ENCODE measurements at regions not wholly inside any gene's neighbourhood (a gene's known extent, or its start where the extent isn't known, plus 50 kb on each side); places are given as distances from the start of the nearest gene placed in this dataset.
"Not testable (repeated sequence)": the region's sequence is repeated elsewhere in the genome, so short reads cannot be mapped to it uniquely, and the experiment has no call there.

DNA sequence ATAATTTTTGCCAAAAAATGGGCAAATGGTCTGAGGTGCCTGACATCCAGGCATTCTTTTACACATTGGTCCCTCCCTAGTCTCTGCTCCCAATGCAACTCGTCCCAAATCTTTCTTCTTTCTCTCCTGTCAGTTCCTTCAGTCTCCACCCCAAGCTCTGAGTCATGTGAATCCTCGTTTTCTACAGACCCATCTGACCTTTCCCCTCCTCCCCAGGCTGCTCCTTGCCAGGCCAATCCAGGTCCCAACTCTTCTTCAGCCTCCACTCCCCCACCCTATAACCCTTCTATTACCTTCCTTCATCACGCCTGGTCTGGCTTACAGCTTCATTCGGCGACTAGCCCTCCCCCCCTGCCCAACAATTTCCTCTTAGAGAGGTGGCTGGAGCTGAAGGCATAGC lies 55.3 kb downstream of the BBS10 start:
- intact Hi-C loops (cut with micrococcal nuclease), result not testable (repeated sequence)

DNA sequence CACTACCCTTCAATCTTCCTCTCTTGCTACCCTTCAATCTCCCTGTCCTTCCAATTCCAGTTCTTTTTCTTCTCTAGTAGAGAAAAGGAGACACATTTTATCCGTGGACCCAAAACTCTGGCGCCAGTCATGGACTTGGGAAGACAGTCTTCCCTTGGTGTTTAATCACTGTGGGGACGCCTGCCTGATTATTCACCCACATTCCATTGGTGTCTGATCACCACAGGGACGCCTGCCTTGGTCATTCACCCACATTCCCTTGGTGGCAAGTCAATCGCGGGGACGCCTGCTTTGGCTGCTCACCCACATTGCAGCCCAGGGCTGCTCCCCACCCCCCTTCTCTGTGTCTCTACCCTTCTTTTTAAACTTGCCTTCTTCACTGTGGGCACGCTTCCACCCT lies 55.9 kb downstream of the BBS10 start:
- intact Hi-C loops (cut with micrococcal nuclease), result not testable (repeated sequence)

DNA sequence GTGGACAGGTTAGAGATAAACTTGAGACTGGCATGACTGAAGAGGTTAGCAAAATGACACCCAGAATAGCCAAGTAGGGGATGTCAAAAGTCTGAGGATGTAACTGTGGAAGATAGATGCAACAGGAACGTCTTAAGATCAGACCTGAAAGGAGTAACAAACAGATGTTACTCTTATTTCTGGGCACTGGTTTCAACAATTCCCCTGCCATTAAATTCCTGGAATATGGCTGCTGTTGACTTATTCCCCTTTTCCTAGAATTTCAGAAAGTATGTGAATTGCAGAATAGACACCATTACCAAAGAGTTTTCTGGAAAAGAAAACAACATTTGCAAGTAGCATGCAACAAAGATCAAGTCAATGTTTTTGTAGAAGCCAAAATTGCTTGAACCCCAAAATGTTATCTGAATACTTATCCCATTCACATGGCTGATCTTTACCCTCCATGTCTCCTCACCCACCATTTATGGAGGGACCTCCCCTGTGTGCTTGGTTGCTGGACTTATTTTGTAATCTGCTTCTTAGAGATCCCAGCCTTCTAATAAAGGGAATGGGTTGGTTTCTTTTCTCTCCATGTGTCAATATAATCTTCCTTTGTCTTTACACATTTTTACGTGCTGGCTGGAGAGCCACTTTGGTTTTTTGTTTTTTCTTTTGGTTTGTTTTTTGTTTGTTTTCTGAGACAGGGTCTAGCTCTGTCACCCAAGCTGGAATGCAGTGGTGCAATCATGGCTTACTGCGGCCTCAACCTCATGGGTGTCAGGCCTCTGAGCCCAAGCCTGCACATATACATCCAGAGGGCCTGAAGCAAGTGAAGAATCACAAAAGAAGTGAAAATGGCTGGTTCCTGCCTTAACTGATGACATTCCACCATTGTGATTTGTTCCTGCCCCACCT lies 57.0 kb downstream of the BBS10 start:
- intact Hi-C loops (cut with micrococcal nuclease), result no loop called here

- intact Hi-C loops (cut with micrococcal nuclease), result no loop called here
Observed at GRCh38 chr12:76288218-76288617, 60.0 kb downstream of the BBS10 start.

- intact Hi-C loops (cut with micrococcal nuclease), result no loop called here
Observed at GRCh38 chr12:76284816-76285750, 63.1 kb downstream of the BBS10 start.

DNA sequence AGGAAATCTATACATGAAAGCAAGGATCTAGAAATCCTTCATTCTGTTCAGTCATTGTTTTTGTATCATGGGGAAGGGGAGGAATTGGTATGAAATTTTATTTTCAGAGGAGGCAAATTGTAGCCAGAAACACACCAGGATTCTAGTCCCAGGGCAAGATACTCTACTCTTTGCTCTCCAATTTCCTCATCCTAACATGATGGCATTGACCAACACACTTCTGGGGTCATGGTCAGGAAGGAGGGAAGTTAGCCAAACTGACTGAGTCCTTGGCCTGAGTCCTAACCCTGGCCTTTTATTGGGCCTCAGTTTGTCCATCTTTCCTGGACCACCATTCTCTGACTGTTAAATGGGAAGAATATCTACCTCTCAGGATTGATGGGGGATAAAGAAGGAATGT lies 65.5 kb downstream of the BBS10 start:
- intact Hi-C loops (cut with micrococcal nuclease), result no loop called here

- intact Hi-C loops (cut with micrococcal nuclease), result no loop called here
Observed at GRCh38 chr12:76277480-76277879, 70.7 kb downstream of the BBS10 start.

DNA sequence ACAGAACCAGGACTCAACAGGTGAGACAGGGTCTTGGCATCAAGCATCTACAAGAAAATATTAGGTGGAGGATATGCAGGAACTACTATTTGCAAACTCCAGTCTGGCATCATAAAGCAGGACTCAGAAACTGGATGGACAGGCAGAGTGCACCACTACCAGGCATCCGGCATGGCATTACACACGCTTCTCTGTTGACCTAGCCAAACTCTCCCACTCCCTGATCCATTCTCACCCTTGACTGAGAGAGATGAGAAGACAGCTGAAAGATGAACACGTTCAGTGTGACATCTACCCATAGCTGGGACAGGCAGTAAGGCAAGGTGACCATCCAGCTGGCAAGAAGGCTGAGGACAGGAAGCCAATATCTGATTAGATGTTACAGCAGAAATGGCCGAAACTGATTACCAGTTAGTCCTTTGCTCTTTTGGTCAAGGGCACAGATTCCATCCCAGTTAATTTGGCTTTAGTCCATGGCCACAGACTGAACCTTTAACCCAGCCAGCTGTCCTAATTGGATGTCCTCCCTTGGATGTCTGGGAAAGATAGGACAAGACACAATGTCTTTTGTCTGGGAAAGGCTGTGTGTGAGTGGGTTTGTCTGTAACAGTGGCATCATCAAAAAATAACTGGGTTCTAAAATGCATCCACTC lies 71.6 kb downstream of the BBS10 start:
- intact Hi-C loops (cut with micrococcal nuclease), result no loop called here

DNA sequence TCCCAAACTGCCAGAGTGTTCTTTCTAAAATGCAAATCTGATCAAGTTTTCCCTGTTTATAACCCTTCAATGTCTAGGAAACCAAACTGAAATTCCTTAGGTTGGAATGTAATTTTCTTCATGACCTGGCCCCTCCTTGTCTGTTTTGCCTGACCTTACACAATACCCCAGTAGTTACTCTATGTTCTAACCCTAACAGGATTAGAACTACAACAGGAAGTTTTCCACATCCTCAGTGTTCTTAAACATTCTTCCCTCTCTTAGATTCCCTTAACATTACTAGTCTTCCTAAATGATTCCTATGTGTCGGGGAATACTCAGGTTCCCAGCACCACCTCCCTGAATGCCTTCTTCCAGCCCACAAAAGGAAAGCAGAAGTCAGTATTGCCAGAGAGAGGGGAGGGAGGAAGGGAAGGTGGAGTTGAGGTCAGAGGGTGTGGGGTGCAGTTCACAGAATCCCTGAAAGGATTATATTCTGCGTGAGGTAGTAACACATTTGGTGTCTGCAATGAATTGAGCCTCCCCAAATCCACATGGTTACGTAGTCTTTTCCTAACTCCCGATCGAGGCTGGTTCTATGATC lies 72.6 kb downstream of the BBS10 start:
- intact Hi-C loops (cut with micrococcal nuclease), result no loop called here

GRCh38 chr12:76274420-76275083 lies 73.7 kb downstream of the BBS10 start:
- intact Hi-C loops (cut with micrococcal nuclease), result no loop called here

- intact Hi-C loops (cut with micrococcal nuclease), result no loop called here
Observed at GRCh38 chr12:76272287-76272686, 75.9 kb downstream of the BBS10 start.

- intact Hi-C loops (cut with micrococcal nuclease), result no loop called here
Observed at GRCh38 chr12:76270657-76271358, 77.4 kb downstream of the BBS10 start.

- intact Hi-C loops (cut with micrococcal nuclease), result no loop called here
Observed at GRCh38 chr12:76268267-76268666, 79.9 kb downstream of the BBS10 start.

GRCh38 chr12:76266797-76267196 lies 81.4 kb downstream of the BBS10 start:
- intact Hi-C loops (cut with micrococcal nuclease), result no loop called here

DNA sequence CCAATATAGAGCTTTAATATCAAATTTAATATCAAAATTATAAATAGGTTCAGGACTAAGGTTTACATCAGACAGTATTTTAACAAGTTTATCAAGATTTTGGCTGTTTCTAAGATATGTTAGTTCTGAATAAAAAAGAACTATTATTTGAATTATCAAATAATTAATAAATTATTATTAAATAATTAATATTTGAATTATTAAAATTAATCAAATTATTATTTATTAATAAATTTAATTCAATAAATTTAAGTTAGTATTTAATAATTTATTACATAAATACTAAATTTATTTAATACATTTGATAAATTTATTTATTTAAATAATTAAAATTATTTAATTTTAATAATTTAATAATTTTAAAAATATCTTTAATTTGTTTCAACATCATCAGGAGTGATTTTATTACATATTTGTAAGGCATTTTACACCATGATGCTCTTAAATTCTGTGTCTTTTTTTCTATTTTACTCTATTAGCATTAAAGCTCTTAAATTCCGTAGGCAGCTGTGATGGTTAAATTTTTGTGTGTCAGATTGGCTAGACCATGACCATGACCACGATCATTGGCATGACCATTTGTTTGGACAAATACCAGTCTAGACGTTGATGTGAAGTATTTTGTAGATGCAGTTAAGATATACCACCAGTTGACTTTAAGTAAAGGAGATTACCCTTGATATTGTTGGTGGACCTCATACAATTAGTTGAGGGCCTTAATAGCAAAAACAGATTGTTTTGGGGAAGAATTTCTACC lies 82.6 kb downstream of the BBS10 start:
- intact Hi-C loops (cut with micrococcal nuclease), result no loop called here

GRCh38 chr12:76264611-76265012 lies 83.6 kb downstream of the BBS10 start:
- intact Hi-C loops (cut with micrococcal nuclease), result no loop called here

DNA sequence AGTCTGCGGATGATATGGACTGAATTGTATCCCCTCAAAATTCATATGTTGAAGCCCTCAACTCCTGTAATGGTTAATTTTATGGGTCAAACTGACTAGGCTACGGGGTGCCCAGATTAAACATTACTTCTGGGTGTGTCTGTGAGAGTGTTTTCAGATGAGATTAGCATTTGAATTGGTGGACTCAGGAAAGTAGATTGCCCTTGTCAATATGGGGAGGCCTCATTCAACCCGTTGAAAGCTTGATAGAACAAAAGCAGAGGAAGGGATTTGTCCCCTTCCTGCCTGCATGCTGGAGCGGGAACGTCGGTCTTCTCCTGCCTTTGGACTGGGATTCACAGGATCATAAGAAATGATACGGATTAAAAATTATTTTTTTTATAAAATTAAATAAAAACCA lies 84.5 kb downstream of the BBS10 start:
- intact Hi-C loops (cut with micrococcal nuclease), result no loop called here

DNA sequence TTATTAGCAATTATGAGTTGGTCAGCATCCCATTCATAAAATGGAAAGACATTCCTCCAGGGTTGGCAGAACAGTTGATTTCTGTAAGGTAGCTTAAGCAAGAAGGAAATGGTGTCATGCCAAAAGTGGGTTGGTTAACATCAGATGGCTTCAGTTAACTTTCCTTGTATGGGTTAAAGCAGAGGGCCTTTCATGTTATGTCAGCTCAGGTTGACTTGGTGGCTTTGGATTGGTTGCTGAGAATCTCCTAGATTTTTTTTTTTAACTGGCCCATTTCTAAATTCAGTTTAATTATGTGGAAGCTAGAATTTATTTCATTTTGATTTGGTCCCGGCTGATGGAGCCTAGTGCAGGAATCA lies 87.8 kb downstream of the BBS10 start:
- intact Hi-C loops (cut with micrococcal nuclease), result no loop called here

- intact Hi-C loops (cut with micrococcal nuclease), result no loop called here
Observed at GRCh38 chr12:76259660-76260389, 88.4 kb downstream of the BBS10 start.
